PC-9 (cell line): ENCODE measurements at regions not wholly inside any gene's neighbourhood (a gene's known extent, or its start where the extent isn't known, plus 50 kb on each side); places are given as distances from the start of the nearest gene placed in this dataset.

Experiments
- BruUV-seq: library from RNA; stranded (reverse); fragments of 400-500 nt; replicated peaks from 2 replicates; lab custom pipeline; 2021; lab: Mats Ljungman, UMichigan
- CTCF ChIA-PET: fragments of 300-600 bp; sonication (Branson Sonifier 250); formaldehyde crosslinking; loops from one replicate; lab custom pipeline; 2022; ENCODE audit warnings: antibody characterized with exemption; lab: Charles Lee
- POLR2A ChIA-PET: fragments of 300-600 bp; sonication (Branson Sonifier 250); formaldehyde crosslinking; loops from one replicate; lab custom pipeline; 2022; ENCODE audit warnings: antibody characterized with exemption; ENCODE audit not compliant: unreplicated experiment; lab: Charles Lee
- DNase-seq, 2 experiments: peaks; one replicate each; pipeline versions ENCODE4 v3.0.0 to v3.0.0-alpha.2; 2015 to 2022; ENCODE audit warnings: mixed read lengths in 1 of 2
- H2AFZ ChIP-seq: fragments of 200-600 bp; sonication (generic); 2 replicates; pipeline ENCODE4 v1.8.1; 2017; ENCODE audit warnings: antibody characterized with exemption
- H3F3A ChIP-seq: fragments of 200-600 bp; sonication (generic); 2 replicates; pipeline ENCODE4 v1.8.1; 2017; ENCODE audit warnings: antibody characterized with exemption, mild to moderate bottlenecking, low read depth; ENCODE audit not compliant: insufficient read depth
- H3K27ac ChIP-seq: fragments of 200-600 bp; sonication (generic); 2 replicates; pipeline ENCODE4 v1.6.1; 2016; ENCODE audit warnings: mixed run types
- H3K27me3 ChIP-seq: fragments of 200-600 bp; sonication (generic); 2 replicates; pipeline ENCODE4 v1.6.1; 2016; ENCODE audit warnings: low read depth, mixed run types; ENCODE audit not compliant: insufficient read depth
- H3K36me3 ChIP-seq: fragments of 200-600 bp; sonication (generic); 2 replicates; pipeline ENCODE4 v1.6.1; 2016; ENCODE audit warnings: low read depth, mixed run types
- H3K4me1 ChIP-seq: fragments of 200-600 bp; sonication (generic); replicated peaks from 2 replicates; pipeline ENCODE4 v1.6.1; 2016; ENCODE audit warnings: mixed run types; ENCODE audit not compliant: insufficient read depth
- H3K4me2 ChIP-seq: fragments of 200-600 bp; sonication (generic); 2 replicates; pipeline ENCODE4 v1.6.1; 2017; ENCODE audit warnings: mixed run types
- H3K4me3 ChIP-seq: fragments of 200-600 bp; sonication (generic); 2 replicates; pipeline ENCODE4 v1.6.1; 2016; ENCODE audit warnings: mixed run types
- H3K79me2 ChIP-seq: fragments of 200-600 bp; sonication (generic); 2 replicates; pipeline ENCODE4 v1.6.1; 2017; ENCODE audit warnings: low read depth, mixed run types
- H3K9me2 ChIP-seq: fragments of 200-600 bp; sonication (generic); 2 replicates; pipeline ENCODE4 v1.8.1; 2017; ENCODE audit warnings: mild to moderate bottlenecking; ENCODE audit not compliant: insufficient read depth
- H3K9me3 ChIP-seq: fragments of 200-600 bp; sonication (generic); 2 replicates; pipeline ENCODE4 v1.8.1; 2016; ENCODE audit warnings: low read depth; ENCODE audit not compliant: insufficient read depth
- H4K20me1 ChIP-seq: fragments of 200-600 bp; sonication (generic); 2 replicates; pipeline ENCODE4 v1.8.1; 2017; ENCODE audit not compliant: insufficient read depth
- EZH2 ChIP-seq: fragments of 200-600 bp; sonication (generic); IDR thresholded peaks from 2 replicates; pipeline ENCODE4 v1.8.0; 2017; ENCODE audit warnings: antibody characterized with exemption, low read depth
- intact Hi-C: fragments of 100-400 bp; cut with micrococcal nuclease; formaldehyde crosslinking; loops from one replicate; pipeline ENCODE4 v1.10.0; 2022; ENCODE audit not compliant: unreplicated experiment
- TF ChIP-seq, protein P1 (sequence below): fragments of 200-600 bp; sonication (generic); conservative IDR thresholded peaks from 2 replicates; pipeline ENCODE4 v1.6.1; 2017; ENCODE audit warnings: mixed run types, antibody characterized with exemption, mild to moderate bottlenecking, moderate library complexity

GRCh38 chr7:91565499-91566401 is 301.5 kb downstream of the FZD1 start:
- intact Hi-C loops = no loop called here
- Histone ChIP-seq H3K27me3 (no peaks in the 10 kb centered on the region), H3K9me2 (no peaks in the 10 kb centered on the region), H3K4me1 (no peaks in the 10 kb centered on the region), H2AFZ (no peak overlapping the region), H3K4me2 (no peak overlapping the region), H3K79me2 (no peaks in the 10 kb centered on the region), H3F3A (no peaks in the 10 kb centered on the region), H3K9me3 (no peaks in the 10 kb centered on the region; the same call in 1 of the 2 replicates), H3K36me3 (no peaks in the 10 kb centered on the region), H3K27ac (no peak overlapping the region), H4K20me1 (no peaks in the 10 kb centered on the region), H3K4me3 (no peak overlapping the region)
- TF ChIP-seq, protein P1, sequence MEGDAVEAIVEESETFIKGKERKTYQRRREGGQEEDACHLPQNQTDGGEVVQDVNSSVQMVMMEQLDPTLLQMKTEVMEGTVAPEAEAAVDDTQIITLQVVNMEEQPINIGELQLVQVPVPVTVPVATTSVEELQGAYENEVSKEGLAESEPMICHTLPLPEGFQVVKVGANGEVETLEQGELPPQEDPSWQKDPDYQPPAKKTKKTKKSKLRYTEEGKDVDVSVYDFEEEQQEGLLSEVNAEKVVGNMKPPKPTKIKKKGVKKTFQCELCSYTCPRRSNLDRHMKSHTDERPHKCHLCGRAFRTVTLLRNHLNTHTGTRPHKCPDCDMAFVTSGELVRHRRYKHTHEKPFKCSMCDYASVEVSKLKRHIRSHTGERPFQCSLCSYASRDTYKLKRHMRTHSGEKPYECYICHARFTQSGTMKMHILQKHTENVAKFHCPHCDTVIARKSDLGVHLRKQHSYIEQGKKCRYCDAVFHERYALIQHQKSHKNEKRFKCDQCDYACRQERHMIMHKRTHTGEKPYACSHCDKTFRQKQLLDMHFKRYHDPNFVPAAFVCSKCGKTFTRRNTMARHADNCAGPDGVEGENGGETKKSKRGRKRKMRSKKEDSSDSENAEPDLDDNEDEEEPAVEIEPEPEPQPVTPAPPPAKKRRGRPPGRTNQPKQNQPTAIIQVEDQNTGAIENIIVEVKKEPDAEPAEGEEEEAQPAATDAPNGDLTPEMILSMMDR = no peak
- no peak for TF ChIP-seq EZH2
- no peak for DNase-seq
- POLR2A ChIA-PET = no interaction called here
- no TSS peak for BruUV-seq
- CTCF ChIA-PET = no interaction called here

DNA sequence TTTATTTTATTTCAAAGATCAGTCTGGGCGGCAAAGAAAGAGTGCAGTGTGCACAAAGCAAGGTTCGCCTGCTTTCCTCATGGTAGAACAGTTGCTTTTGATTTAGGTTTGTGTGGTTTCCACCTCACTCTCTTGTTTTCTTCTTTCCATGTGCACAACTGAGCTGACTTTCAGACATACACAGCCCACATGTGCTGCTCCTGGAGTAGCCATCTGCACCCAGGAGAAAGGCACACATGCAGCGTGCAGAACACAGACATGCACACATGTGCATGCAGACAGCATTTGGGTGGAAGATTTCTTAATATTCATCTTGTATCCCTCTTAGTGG is 302.1 kb downstream of the FZD1 start:
- CTCF ChIA-PET = no interaction called here
- intact Hi-C loops = no loop called here
- no peak for DNase-seq
- BruUV-seq = no TSS peak
- Histone ChIP-seq H3K9me3 (no peaks in the 10 kb centered on the region; the same call in 1 of the 2 replicates), H3K4me1 (no peaks in the 10 kb centered on the region), H3K36me3 (no peaks in the 10 kb centered on the region), H3K27me3 (no peaks in the 10 kb centered on the region), H3K4me3 (no peak overlapping the region), H2AFZ (no peak overlapping the region), H3K27ac (no peak overlapping the region), H3F3A (no peaks in the 10 kb centered on the region), H3K79me2 (no peaks in the 10 kb centered on the region), H3K9me2 (no peaks in the 10 kb centered on the region), H4K20me1 (no peaks in the 10 kb centered on the region), H3K4me2 (no peak overlapping the region)
- POLR2A ChIA-PET = no interaction called here
- TF ChIP-seq, protein P1 = no peak

DNA sequence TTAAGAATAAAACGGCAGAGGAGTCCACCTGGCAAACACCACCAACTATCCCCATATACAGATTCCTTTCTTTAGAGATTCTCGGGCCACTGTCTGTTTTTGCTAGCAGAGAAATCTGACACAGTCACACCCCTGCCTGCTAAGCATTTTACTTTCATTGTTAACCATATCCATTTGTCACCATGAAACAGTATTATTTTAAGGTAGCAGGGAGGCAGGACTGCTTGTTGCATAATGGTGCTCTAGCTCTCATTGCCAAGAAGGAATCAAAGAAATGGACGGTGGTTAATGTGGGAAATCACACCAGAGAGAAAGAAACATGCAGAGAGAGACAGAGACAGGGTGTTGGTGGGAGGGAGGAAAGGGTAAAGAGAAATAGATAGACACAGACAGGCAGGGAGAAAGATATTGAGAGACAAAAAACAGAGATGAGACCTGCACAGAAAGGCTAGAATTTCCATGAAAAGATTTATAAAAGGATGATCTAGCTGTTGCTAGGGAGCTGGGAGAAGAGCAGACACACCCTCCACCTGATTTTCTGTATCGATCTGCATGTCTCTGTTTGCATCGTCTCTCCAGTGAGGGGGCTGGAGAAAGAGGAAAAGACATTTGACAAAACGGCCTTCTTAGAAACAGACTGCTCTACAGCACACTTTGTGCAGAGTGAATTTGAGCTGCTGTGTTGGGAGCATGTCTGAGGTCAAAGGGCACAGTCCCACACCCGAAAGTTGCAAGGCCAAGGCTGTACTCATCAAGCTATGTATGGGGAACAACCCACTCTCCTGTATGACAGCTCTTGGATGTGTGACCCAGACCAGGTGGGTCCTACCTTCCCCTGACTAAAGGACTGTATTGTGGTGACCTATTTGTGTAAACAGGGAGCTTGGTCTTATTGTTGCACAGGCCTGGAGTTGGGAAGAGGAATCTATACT is 303.1 kb downstream of the FZD1 start:
- POLR2A ChIA-PET = no interaction called here
- no TSS peak for BruUV-seq

More for the DNA sequence above, 303.1 kb downstream of the FZD1 start:
- no peaks in the 10 kb centered on the region for H3K9me2 ChIP-seq
- no peaks in the 10 kb centered on the region for H3K4me1 ChIP-seq
- no peaks in the 10 kb centered on the region for H4K20me1 ChIP-seq
- TF ChIP-seq EZH2 = no peak
- TF ChIP-seq, protein P1 = no peak
- no peaks in the 10 kb centered on the region for H3K36me3 ChIP-seq
- CTCF ChIA-PET = no interaction called here
- no peak for DNase-seq
- no peak overlapping the region for H3K4me2 ChIP-seq
- no peak overlapping the region for H3K4me3 ChIP-seq
- no peak overlapping the region for H2AFZ ChIP-seq
- H3K79me2 ChIP-seq = no peaks in the 10 kb centered on the region
- H3K9me3 ChIP-seq = no peaks in the 10 kb centered on the region; the same call in 1 of the 2 replicates
- no peaks in the 10 kb centered on the region for H3K27me3 ChIP-seq
- H3K27ac ChIP-seq = no peak overlapping the region
- intact Hi-C loops = no loop called here
- H3F3A ChIP-seq = no peaks in the 10 kb centered on the region
